GM23338 (cell line): ENCODE measurements at regions not wholly inside any gene's neighbourhood (a gene's known extent, or its start where the extent isn't known, plus 50 kb on each side); places are given as distances from the start of the nearest gene placed in this dataset.

Source experiments
- ATAC-seq: fragments of 200-7000 bp; cut with Tn5 transposase; 3 replicates; pipeline ENCODE4 v1.9.1; 2020
- DNase-seq: peaks from one replicate; pipeline ENCODE4 v3.0.0-alpha.2; 2015; ENCODE audit warnings: low spot score
- H2AFZ ChIP-seq: fragments of 200-600 bp; sonication (generic); 2 replicates; pipeline ENCODE4 v1.8.0; 2016; ENCODE audit warnings: antibody characterized with exemption, mild to moderate bottlenecking, moderate library complexity
- H3F3A ChIP-seq: fragments of 200-600 bp; sonication (generic); replicated peaks from 2 replicates; pipeline ENCODE4 v1.8.0; 2017; ENCODE audit warnings: antibody characterized with exemption, mixed run types, low read depth
- H3K27ac ChIP-seq: fragments of 200-600 bp; sonication (generic); 2 replicates; pipeline ENCODE4 v1.6.1; 2016; ENCODE audit warnings: low read depth
- H3K27me3 ChIP-seq: fragments of 200-600 bp; sonication (generic); 2 replicates; pipeline ENCODE4 v1.8.0; 2016; ENCODE audit warnings: mild to moderate bottlenecking, mixed run types, moderate library complexity; ENCODE audit not compliant: insufficient read depth
- H3K36me3 ChIP-seq: fragments of 200-600 bp; sonication (generic); 2 replicates; pipeline ENCODE4 v1.8.0; 2016; ENCODE audit warnings: mild to moderate bottlenecking; ENCODE audit not compliant: insufficient read depth
- H3K4me1 ChIP-seq: fragments of 200-600 bp; sonication (generic); 2 replicates; pipeline ENCODE4 v1.8.0; 2016; ENCODE audit warnings: mild to moderate bottlenecking, moderate library complexity; ENCODE audit not compliant: insufficient read depth
- H3K4me2 ChIP-seq: fragments of 200-600 bp; sonication (generic); 2 replicates; pipeline ENCODE4 v1.7.1; 2017; ENCODE audit warnings: mixed run types
- H3K4me3 ChIP-seq: fragments of 200-600 bp; sonication (generic); 2 replicates; pipeline ENCODE4 v1.6.1; 2016; ENCODE audit warnings: mixed run types
- H3K79me2 ChIP-seq: fragments of 200-600 bp; sonication (generic); replicated peaks from 2 replicates; pipeline ENCODE4 v1.8.0; 2017; ENCODE audit warnings: mild to moderate bottlenecking; ENCODE audit not compliant: insufficient read depth
- H3K9me2 ChIP-seq: fragments of 200-600 bp; sonication (generic); 2 replicates; pipeline ENCODE4 v1.8.0; 2017; ENCODE audit not compliant: insufficient read depth
- H4K20me1 ChIP-seq: fragments of 200-600 bp; sonication (generic); replicated peaks from 2 replicates; pipeline ENCODE4 v1.8.0; 2017; ENCODE audit warnings: mild to moderate bottlenecking; ENCODE audit not compliant: insufficient read depth
- H3K27ac Mint-ChIP-seq: 2 replicates; pipeline ENCODE4 v1.8.0; 2020; ENCODE audit warnings: inconsistent platforms, mild to moderate bottlenecking, moderate library complexity, mixed read lengths
- H3K27me3 Mint-ChIP-seq: 3 replicates; pipeline ENCODE4 v1.8.0; 2022; ENCODE audit warnings: low read depth, mild to moderate bottlenecking, moderate library complexity, mixed read lengths, inconsistent platforms; ENCODE audit not compliant: insufficient read depth, poor library complexity
- H3K36me3 Mint-ChIP-seq: 3 replicates; pipeline ENCODE4 v1.8.0; 2021; ENCODE audit warnings: low read depth, mild to moderate bottlenecking, inconsistent platforms, moderate library complexity, mixed read lengths
- H3K4me1 Mint-ChIP-seq: 3 replicates; pipeline ENCODE4 v1.8.0; 2020; ENCODE audit warnings: mild to moderate bottlenecking, inconsistent platforms, mixed read lengths
- H3K4me3 Mint-ChIP-seq: 3 replicates; pipeline ENCODE4 v1.8.0; 2021; ENCODE audit warnings: moderate library complexity, mild to moderate bottlenecking, inconsistent platforms, mixed read lengths
- H3K9me3 Mint-ChIP-seq: 3 replicates; pipeline ENCODE4 v1.8.0; 2020; ENCODE audit warnings: moderate library complexity, mild to moderate bottlenecking, inconsistent platforms, mixed read lengths
- CREB1 ChIP-seq: fragments of 250-450 bp; sonication (Bioruptor Pico); IDR thresholded peaks from 2 replicates; pipeline ENCODE4 v1.5.0; 2020; ENCODE audit warnings: low read depth, mild to moderate bottlenecking, moderate library complexity
- ETS1 ChIP-seq: IDR thresholded peaks from 2 replicates; pipeline ENCODE4 v1.6.1; 2016; ENCODE audit warnings: antibody characterized with exemption
- EZH2 ChIP-seq: fragments of 200-600 bp; sonication (generic); IDR thresholded peaks from one replicate; pipeline ENCODE4 v1.8.0; 2017; ENCODE audit warnings: antibody characterized with exemption, mild to moderate bottlenecking, low read depth; ENCODE audit not compliant: unreplicated experiment
- EZH2phosphoT487 ChIP-seq: fragments of 200-600 bp; sonication (generic); IDR thresholded peaks from one replicate; pipeline ENCODE4 v1.8.1; 2018; ENCODE audit warnings: antibody characterized with exemption; ENCODE audit not compliant: unreplicated experiment
- JUNB ChIP-seq: IDR thresholded peaks from one replicate; pipeline ENCODE4 v1.6.1; 2016; ENCODE audit warnings: antibody characterized with exemption; ENCODE audit not compliant: unreplicated experiment
- NANOG ChIP-seq: IDR thresholded peaks from 2 replicates; pipeline ENCODE4 v1.6.1; 2016; ENCODE audit warnings: antibody characterized with exemption, borderline replicate concordance
- POLR2AphosphoS5 ChIP-seq: IDR thresholded peaks from 2 replicates; pipeline ENCODE4 v1.6.1; 2016; ENCODE audit warnings: antibody characterized with exemption, low read depth
- REST ChIP-seq: IDR thresholded peaks from one replicate; pipeline ENCODE4 v1.6.1; 2018; ENCODE audit warnings: antibody characterized with exemption; ENCODE audit not compliant: unreplicated experiment
- STAT1 ChIP-seq: IDR thresholded peaks from one replicate; pipeline ENCODE4 v1.6.1; 2016; ENCODE audit warnings: antibody characterized with exemption; ENCODE audit not compliant: unreplicated experiment
- ZNF114 ChIP-seq: fragments of 250-450 bp; sonication (Bioruptor Pico); IDR thresholded peaks from 2 replicates; pipeline ENCODE4 v1.5.0; 2020; ENCODE audit warnings: mild to moderate bottlenecking, moderate library complexity
- ZNF331 ChIP-seq: fragments of 250-450 bp; sonication (Bioruptor Pico); IDR thresholded peaks from 2 replicates; pipeline ENCODE4 v1.5.0; 2020; ENCODE audit warnings: low read depth, mild to moderate bottlenecking, moderate library complexity
- TF ChIP-seq, protein P1 (sequence below), 2 experiments: fragments of 200-600 bp in 1 of 2; sonication (generic) in 1 of 2; conservative IDR thresholded peaks; 2 replicates each; pipeline versions ENCODE4 v1.5.1 to v1.6.1; 2016 to 2017; ENCODE audit warnings: antibody characterized with exemption in 2 of 2, low read depth in 2 of 2, mild to moderate bottlenecking in 2 of 2, moderate library complexity in 1 of 2
- TF ChIP-seq, protein P2 (sequence below): fragments of 250-450 bp; sonication (Bioruptor Pico); IDR thresholded peaks from 2 replicates; pipeline ENCODE4 v1.5.0; 2020; ENCODE audit warnings: mild to moderate bottlenecking, moderate library complexity

DNA sequence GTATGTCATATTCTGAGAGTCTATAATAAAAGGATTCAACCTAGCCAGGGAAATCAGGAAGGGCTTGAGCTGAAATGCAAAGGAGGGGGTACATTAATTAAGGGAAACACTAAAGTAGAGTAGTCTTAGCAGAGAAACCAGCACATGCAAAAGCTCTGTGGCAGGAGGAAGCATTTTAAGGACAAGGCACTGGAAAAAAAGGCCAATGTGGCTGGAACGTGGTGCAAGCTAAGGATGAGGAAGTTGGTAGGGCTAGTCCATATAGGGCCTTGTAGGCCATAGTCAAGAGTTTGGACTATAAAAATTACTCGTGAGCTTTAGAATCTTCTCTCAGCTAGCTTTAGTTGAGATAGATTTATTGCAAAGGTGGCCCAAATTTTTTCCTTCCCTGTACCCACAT lies 75.2 kb upstream of the TOP1 start:
- Histone ChIP-seq H3K4me1 (peaks cover 6% of the 10 kb centered on the region; the same call in 1 of the 2 replicates), H3K4me3 (no peak overlapping the region), H3K4me2 (no peak overlapping the region), H2AFZ (no peak overlapping the region), H3K79me2 (no peaks in the 10 kb centered on the region), H3F3A (no peaks in the 10 kb centered on the region), H3K27me3 (no peaks in the 10 kb centered on the region), H3K9me2 (no peaks in the 10 kb centered on the region; the same call in 1 of the 2 replicates), H3K27ac (no peak overlapping the region), H3K36me3 (no peaks in the 10 kb centered on the region), H4K20me1 (no peaks in the 10 kb centered on the region)
- Mint-ChIP-seq H3K27ac (no peak overlapping the region), H3K4me1 (no peaks in the 10 kb centered on the region; the same call in 1 of the 3 replicates), H3K27me3 (peaks cover 5% of the 10 kb centered on the region), H3K4me3 (no peak overlapping the region), H3K9me3 (no peaks in the 10 kb centered on the region; the same call in 2 of the 3 replicates), H3K36me3 (no peaks in the 10 kb centered on the region)
- ATAC-seq (no peak), DNase-seq (no peak)
- TF ChIP-seq ZNF331 (CRISPR knock-in tag) = no peak
- no peak for TF ChIP-seq EZH2
- TF ChIP-seq NANOG = no peak
- no peak for TF ChIP-seq ETS1
- TF ChIP-seq POLR2AphosphoS5 = no peak
- no peak for TF ChIP-seq REST
- no peak for TF ChIP-seq STAT1
- no peak for TF ChIP-seq JUNB
- no peak for TF ChIP-seq CREB1 (CRISPR knock-in tag)
- TF ChIP-seq, protein P1, sequence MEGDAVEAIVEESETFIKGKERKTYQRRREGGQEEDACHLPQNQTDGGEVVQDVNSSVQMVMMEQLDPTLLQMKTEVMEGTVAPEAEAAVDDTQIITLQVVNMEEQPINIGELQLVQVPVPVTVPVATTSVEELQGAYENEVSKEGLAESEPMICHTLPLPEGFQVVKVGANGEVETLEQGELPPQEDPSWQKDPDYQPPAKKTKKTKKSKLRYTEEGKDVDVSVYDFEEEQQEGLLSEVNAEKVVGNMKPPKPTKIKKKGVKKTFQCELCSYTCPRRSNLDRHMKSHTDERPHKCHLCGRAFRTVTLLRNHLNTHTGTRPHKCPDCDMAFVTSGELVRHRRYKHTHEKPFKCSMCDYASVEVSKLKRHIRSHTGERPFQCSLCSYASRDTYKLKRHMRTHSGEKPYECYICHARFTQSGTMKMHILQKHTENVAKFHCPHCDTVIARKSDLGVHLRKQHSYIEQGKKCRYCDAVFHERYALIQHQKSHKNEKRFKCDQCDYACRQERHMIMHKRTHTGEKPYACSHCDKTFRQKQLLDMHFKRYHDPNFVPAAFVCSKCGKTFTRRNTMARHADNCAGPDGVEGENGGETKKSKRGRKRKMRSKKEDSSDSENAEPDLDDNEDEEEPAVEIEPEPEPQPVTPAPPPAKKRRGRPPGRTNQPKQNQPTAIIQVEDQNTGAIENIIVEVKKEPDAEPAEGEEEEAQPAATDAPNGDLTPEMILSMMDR (conservative IDR thresholded peaks at IDR 0.05; ENCODE audit: low read depth in 2 of 2) = no peak
- no peak for TF ChIP-seq ZNF114 (CRISPR knock-in tag)
- no peak for TF ChIP-seq EZH2phosphoT487
- TF ChIP-seq, protein P2, sequence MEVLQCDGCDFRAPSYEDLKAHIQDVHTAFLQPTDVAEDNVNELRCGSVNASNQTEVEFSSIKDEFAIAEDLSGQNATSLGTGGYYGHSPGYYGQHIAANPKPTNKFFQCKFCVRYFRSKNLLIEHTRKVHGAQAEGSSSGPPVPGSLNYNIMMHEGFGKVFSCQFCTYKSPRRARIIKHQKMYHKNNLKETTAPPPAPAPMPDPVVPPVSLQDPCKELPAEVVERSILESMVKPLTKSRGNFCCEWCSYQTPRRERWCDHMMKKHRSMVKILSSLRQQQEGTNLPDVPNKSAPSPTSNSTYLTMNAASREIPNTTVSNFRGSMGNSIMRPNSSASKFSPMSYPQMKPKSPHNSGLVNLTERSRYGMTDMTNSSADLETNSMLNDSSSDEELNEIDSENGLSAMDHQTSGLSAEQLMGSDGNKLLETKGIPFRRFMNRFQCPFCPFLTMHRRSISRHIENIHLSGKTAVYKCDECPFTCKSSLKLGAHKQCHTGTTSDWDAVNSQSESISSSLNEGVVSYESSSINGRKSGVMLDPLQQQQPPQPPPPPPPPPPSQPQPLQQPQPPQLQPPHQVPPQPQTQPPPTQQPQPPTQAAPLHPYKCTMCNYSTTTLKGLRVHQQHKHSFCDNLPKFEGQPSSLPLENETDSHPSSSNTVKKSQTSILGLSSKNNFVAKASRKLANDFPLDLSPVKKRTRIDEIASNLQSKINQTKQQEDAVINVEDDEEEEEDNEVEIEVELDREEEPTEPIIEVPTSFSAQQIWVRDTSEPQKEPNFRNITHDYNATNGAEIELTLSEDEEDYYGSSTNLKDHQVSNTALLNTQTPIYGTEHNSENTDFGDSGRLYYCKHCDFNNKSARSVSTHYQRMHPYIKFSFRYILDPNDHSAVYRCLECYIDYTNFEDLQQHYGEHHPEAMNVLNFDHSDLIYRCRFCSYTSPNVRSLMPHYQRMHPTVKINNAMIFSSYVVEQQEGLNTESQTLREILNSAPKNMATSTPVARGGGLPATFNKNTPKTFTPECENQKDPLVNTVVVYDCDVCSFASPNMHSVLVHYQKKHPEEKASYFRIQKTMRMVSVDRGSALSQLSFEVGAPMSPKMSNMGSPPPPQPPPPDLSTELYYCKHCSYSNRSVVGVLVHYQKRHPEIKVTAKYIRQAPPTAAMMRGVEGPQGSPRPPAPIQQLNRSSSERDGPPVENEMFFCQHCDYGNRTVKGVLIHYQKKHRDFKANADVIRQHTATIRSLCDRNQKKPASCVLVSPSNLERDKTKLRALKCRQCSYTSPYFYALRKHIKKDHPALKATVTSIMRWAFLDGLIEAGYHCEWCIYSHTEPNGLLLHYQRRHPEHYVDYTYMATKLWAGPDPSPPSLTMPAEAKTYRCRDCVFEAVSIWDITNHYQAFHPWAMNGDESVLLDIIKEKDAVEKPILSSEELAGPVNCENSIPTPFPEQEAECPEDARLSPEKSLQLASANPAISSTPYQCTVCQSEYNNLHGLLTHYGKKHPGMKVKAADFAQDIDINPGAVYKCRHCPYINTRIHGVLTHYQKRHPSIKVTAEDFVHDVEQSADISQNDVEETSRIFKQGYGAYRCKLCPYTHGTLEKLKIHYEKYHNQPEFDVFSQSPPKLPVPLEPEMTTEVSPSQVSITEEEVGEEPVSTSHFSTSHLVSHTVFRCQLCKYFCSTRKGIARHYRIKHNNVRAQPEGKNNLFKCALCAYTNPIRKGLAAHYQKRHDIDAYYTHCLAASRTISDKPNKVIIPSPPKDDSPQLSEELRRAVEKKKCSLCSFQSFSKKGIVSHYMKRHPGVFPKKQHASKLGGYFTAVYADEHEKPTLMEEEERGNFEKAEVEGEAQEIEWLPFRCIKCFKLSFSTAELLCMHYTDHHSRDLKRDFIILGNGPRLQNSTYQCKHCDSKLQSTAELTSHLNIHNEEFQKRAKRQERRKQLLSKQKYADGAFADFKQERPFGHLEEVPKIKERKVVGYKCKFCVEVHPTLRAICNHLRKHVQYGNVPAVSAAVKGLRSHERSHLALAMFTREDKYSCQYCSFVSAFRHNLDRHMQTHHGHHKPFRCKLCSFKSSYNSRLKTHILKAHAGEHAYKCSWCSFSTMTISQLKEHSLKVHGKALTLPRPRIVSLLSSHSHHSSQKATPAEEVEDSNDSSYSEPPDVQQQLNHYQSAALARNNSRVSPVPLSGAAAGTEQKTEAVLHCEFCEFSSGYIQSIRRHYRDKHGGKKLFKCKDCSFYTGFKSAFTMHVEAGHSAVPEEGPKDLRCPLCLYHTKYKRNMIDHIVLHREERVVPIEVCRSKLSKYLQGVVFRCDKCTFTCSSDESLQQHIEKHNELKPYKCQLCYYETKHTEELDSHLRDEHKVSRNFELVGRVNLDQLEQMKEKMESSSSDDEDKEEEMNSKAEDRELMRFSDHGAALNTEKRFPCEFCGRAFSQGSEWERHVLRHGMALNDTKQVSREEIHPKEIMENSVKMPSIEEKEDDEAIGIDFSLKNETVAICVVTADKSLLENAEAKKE (CRISPR knock-in tag) = no peak
